GM18511 (cell line): ENCODE measurements at regions not wholly inside any gene's neighbourhood (a gene's known extent, or its start where the extent isn't known, plus 50 kb on each side); places are given as distances from the start of the nearest gene placed in this dataset.
"Not testable (repeated sequence)": the region's sequence is repeated elsewhere in the genome, so short reads cannot be mapped to it uniquely, and the experiment has no call there.

Experiments
- ATAC-seq: cut with Tn5 transposase; IDR thresholded peaks from one replicate; pipeline ENCODE4 v1.9.1; 2021; ENCODE audit warnings: mild to moderate bottlenecking, moderate library complexity; ENCODE audit not compliant: unreplicated experiment

DNA sequence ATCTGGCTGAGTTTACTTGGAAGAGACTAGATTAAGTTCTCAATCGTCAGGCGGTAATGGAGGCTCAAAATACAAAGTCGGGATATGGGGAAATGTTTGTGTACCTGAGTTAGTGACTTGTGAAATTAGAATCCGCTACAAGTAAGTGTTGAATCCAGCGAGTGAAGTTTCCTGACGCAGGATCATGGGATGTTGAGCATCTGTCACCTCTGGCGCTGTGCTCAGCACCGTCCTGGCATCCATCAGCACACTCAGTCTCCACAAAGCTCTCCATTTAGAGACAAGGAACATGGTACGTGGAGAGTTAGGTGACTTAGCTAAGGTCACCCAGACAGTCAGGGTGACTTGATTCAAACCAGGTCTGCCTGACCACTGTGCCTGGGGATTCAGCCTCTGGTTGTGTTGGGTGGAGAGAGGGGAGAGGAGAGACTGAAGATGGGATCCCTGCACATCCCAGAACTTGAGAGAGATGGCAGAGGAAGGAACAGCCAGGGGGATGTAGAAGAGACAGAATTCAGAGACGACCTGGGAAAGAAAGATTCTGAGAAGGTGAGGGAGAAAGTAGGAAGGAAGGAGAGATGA, 251.2 kb downstream of the ACKR3 start:
- no peak for ATAC-seq

DNA sequence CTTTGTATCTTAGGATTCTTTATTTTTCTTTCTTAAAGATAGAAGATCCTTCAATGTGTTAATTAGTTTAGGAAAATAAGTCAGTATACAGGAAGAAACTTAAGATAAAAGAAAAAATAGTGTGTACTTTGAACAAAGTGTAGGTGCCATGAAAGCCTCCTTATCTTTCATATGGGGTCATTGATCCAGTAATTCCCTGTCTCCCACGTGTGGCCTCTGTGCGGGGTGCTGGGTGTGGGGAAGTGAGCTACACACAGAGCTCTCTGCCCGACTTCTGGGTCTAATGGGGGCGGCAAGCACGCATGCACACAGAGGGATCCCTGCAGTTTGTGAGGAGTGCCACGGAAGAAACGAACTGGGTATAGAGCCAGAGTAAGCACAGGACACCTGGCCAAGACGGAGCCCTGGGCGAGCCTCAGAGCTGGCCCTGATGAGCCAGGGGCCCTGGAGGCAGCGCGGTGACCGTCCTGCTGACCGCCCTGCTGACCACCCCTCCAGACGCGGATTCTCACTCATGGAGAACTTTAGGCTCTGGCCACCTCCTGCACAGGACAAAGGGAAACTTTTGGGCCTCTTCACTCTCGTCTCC, 253.5 kb downstream of the ACKR3 start:
- no peak for ATAC-seq

DNA sequence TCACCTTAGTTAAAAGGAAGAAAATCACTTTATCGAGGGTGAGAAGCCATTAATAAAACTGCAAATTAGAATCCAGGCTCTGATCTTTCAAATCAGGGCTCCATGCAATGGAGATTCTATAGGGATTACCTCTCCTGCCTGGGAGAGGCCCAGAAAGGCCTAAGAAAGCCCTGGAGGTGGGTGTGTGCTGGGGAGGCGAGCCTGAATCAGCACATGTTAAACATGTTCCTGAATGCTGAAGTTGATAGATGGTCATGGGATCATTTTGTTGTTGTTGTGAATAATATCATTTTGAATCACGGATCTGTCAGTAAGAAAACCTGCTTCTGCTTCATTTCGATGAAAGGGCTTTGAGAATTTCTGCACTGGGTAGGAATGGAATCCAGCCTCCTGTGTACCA, 254.3 kb downstream of the ACKR3 start:
- no peak for ATAC-seq

DNA sequence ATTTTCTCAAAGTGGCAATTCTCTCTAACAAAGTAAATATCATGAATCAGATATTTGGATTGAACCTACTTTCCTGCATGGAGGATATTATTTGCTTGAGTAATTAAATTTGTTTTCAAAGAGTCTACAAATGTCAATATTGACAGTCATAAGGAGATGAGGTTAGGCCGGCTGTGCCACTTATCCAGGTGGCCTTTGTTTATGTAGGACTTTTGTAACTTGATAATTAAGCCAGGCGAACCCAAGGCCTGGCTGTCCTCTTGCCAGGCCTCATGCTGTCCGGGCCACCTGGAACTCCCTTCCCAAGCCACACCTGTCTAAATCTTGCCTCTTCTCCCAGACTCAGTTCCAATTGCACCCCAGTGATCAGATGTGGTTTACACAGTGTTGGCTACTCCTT, 255.2 kb downstream of the ACKR3 start:
- ATAC-seq: no peak

DNA sequence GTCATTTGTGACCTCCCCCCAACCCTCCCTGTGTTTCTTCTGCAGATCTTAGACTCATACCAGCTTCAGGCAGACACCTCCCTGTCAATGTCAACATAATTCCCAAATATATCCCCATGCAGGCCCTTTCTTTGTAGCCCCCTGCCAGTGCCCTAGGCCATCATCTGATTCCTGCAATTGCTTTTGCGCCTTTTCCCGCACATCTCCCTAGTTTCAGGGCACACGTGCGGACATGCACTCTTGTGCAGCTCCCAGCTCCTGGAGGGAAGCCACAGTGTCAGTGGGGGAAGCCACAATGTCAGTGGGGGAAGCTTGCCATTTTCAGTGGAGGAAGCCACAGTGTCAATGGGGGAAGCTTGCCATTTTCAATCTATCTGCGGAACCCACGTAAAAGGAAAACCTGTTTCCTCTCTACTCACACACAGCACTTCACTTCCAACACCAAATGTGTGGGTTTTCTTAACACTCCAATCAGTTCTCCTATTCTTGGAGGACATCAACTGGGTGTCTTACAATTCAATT, 256.4 kb downstream of the ACKR3 start:
- no peak for ATAC-seq

DNA sequence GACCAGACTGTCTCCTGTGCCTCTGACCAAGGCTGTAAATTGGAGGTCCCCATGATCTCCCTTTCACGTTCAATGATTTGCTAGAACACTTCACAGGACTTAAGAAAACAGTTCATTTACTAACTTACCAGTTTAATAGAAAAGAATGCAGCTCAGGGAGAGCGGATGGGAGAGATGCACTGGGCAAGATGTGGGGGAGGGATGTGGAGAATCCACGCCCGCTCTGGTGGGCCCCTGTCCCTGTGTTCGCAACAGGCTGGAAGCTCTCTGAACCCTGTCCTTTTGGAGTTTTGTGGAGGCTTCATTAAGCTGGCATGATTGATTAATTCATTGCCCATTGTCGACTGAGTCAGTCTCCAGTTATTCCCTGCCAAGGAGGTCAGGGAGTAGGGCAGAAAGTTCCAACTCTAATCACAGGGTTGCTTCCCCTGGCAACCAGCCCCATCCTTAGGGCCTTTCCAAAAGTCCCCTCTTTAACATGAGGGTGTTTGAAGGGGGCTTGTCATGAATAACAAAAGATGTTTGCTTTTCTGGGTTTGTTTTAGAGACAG, 257.1 kb downstream of the ACKR3 start:
- no peak for ATAC-seq

DNA sequence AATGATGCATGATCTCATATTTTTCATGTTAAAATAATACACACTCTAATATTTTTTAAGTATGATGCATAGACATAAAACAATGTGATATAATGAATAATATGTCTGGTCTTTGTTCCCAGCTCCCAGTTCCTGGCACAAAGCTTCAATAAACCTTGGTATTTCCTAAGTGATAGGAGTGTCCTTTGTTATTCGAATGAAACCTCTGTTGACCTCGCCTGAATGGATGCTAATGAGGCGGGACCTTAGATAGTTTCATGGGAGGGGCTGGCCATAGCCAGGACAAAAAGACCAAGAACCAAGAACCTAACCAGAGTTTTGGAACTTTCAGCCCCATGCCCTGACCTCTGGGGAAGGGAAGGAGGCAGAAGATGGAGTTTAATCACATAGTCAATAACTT, 257.7 kb upstream of the COPS8 start:
- no peak for ATAC-seq

DNA sequence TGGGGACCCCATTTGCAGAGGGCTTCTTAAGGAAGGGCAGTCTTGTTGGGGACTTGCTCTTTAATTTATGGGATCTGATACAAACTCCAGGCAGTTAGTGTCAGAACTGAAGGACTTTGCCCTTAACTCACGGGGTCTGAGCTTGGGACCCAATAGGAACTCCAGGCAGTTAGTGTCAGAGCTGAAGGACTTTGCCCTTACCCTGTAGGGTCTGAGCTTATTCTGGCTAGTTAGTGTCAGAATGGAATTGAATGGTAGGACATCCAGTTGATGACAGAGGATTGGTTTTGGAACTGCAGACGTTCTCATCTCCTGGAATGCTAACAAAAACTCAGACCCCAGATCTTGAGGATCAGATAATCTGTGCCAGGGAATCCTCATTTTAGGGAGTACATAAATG, 256.9 kb upstream of the COPS8 start:
- no peak for ATAC-seq

DNA sequence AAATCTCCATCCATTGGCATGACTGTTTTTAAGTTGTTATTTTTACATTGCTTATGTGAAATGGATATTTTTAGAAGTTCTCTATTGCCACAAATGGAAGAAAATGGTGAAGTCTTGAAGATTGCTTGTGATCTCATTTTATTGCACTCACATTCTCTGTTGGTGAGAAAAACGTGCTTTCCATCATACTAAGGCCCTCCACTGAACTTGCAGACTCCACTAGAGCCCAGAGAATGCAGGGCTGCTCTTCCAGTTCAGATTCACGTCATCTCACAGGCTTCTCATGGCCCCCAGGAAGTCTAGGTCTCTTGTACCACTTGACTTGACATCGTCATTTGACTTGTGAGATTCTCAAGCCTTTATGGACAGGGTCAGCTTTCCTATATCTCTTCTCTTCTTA, 254.8 kb upstream of the COPS8 start:
- ATAC-seq: no peak

DNA sequence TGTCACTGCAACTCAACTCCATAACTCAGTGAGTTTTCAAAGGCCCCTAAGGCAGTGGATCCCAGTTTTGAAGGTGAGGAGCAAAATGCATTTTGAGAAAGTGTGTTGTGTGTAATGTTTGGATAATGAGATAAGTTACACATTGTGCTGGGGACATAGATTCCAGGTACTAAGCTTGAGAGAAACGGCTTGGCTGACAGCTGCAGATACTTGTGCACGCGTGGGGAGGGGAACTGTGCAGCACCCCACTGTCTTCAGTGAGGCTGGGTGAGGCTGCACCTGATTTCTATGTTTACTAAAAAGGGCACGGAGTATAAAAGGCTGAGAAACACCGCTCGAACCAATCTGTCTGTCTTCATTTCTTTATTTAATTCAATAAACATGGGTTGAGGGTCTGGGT, 254.0 kb upstream of the COPS8 start:
- ATAC-seq: no peak

DNA sequence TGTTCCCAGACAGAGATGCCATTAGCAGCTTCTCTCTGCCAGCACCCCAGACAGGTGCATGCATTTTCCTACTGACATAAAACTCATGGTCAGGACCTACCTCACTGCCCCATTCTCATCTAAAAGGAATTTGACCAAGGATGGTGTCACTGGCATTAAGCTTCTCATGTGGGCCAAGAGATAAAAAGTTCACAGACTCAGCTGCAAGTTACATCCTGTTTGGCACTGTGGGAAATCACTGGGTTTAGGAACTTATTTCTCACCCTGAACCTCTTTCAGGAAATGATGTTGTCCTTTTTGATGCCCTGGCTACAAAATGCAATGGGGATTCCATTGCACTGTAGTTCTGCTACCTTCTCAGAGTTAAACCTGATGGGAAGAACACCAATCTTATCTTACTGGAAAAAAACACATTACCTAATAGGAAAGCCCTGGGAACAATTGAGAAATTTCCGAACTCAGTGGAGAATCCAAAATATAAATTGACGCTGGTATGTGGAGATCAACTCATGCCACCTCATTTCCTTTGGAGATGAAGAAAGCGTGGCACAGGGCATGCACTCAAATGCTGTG, 252.1 kb upstream of the COPS8 start:
- ATAC-seq: no peak

DNA sequence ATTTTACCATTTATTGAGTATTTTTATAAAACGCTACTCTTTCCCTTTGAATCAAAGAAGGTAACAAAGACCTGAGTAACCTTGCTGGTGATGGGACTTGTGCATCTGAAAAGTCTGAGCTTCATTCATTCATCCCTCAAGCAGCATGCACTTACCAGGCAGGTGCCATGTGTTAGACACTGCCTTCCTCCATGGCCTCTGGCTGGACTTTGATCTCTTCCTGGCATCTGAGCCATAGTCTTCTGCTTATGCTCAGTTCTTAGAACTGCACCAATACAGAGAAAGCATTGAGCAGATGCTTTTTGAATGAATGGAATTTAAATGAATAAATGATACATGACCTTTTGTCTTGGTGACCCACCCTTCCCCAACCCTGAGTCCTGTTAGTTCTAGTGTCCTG, 251.4 kb upstream of the COPS8 start:
- no peak for ATAC-seq

DNA sequence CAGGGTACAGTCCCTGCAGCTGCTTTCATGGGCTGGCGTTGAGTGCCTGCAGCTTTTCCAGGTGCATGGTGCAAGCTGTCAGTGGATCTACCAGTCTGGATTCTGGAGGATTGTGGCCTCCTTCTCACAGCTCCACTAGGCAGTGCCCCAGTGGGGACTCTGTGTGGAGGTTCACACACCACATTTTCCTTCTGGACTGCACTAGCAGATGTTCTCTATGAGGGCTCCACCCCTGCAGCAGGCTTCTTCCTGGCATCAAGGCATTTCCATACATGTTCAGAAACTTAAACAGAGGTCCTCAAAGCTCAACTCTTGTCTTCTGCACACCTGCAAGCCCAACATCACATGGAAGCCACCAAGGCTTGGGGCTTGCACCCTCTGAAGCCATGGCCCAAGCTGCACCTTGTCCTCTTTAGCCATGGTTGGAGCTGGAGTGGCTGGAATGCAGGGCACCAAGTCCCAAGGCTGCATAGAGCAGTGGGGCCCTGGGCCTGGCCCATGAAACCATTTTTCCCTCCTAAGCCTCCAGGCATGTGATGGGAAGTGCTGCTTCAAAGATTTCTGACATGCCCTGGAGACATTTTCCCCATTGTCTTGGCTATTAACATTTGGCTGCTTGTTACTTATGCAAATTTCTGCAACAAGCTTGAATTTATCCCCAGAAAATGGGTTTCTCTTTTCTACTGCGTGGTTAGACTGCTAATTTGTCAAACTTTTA, 250.2 kb upstream of the COPS8 start:
- no peak for ATAC-seq

DNA sequence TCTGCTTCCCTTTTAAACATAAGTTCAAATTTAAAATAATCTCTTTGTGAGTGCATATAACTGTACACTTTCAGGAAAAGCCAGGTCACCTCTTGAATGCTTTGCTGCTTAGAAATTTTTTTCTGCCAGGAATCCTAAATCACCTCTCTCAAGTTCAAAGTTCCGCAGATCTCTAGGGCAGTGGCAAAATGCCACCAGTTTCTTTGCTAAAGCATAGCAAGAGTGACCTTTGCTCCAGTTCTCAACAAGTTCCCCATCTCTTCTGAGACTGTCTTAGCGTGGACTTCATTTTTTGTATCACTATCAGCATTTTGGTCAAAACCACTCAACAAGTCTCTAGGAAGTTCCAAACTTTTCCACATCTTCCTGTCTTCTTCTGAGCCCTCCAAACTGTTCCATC, 249.7 kb upstream of the COPS8 start:
- not testable (repeated sequence) for ATAC-seq

DNA sequence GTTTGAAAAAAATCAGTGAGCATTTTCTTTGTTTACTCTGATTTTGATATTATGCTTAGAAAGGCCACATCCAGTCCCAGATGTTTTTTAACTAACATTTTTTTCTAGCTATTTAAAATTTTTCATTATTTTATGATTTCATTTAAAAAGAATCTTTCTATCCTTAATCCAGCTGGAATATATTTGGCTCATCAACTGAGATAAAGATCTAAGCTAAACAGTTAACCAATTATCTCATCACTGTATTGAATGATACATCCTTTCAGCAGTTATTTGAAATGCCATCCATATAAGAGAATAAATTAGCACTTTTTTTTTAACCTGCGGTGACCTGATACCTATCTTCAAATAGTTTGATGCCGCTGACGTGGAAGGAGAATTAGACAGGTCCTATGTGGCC, 245.5 kb upstream of the COPS8 start:
- no peak for ATAC-seq

DNA sequence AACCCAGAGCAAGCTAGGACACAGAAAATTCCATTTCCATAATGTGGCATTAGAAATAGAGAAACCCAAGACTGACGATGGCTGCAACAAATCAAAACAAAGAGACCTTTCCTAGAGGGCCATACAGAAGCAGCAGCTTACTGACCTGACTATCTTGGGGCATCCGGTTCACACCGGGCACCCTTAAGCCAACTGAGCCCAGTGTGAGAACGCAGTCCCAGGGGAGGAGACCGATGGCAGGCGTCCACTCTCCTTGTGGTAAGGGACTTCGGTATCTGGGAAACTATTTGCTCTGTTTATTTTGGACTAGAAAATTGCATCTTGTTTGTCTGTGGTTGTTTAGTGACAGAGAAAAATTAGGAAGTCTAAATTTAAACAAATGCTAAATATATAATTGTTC, 244.8 kb upstream of the COPS8 start:
- ATAC-seq: no peak

DNA sequence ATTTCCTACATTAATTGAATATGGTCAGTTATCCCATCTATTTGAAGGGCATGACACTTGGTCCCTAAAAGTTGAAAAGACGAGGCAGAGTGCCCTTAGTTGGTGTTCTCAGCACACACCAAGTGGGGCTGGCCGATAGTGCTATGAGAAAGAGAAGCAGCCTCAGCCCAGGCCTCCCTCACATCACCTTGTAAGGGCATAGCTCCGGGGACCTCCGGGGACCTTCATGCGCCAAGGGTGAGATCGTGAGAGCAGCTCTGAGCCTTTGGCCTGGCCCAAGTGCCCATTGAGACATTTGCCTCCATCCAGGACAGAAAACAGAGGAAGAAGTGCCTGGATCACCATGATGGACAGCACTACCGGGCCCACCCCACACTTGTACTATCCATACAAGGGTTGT, 244.3 kb upstream of the COPS8 start:
- no peak for ATAC-seq

DNA sequence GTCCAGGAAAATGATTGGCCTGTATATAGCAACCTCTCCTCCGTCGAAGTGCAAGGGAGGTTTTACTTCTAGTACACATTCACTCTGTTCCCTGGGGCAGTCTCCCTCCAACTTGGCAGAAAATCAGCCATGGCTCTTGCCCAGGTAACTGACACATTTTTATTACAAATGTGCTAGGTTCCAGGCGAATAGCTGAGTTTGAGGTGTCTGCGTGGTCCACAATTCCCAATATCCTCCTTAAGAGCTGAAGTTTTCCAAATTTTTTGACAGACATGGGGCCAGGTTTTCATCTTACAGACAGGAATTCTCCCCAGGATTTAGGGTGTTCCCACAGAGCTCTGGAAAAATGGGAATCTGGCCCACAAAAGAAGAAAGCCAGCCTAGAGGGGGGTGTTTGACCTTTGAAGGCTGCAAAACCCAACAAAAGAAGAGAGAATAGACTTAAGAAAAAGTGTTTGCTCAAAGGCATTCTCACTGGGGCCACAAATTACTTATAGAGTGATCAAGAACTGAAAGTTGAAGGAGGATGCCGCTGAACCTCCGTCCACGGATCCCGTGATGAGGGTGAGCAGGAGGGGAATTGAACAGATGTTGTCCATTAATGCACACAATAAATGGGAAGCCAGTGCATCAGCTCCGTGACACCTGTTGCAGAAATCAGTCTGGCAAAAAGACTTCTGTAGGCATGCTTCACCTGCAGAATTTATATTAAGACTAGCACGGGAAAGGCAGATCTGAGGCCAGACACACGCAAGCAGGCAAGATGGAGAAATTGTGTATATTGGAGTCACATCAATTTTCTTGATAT, 242.3 kb upstream of the COPS8 start:
- no peak for ATAC-seq

DNA sequence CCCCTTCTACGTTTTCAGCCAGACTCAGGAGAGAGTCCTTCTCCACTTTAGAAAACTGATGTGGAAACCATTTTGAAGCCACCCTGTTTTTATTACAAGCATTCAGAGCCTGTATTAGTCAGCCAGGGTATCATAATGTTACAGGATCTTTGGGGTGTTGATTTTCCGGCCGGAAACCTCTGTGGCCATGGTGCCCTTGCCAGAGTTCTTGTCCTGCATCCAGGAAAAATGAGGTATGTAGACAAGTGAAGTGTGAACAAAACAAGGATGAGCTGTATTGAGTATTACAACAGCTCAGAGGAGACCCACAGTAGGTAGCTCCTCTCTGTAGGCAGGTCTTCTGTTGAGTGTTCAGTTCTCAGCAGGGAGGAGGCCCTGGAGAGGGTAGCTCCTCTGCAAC, 241.0 kb upstream of the COPS8 start:
- no peak for ATAC-seq

DNA sequence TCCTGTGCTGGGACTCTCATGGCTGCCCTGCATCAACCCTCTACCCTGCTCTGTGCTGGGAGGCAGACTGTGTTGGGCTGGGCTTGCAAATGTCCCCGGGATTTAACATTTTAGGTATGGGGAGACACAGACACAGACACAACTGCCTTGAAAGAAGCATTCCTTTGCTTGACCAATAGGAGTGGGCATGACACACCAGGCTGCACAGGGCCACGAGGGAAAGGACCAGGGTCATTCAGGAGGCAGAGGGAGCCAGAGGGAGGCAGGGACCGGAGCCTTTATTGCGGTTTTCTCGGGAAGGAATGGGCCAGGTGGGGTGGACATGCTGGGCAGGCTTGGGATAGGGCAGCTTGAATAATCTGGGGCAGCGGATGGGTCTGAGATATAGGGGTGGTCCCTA, 238.7 kb upstream of the COPS8 start:
- no peak for ATAC-seq
